ENCODE measurements at regions not wholly inside any gene's neighbourhood (a gene's known extent, or its start where the extent isn't known, plus 50 kb on each side); places are given as distances from the start of the nearest gene placed in this dataset.

- TF ChIP-seq PRPF4 (IDR thresholded peaks at IDR 0.05; ENCODE audit: low read depth, low read length, poor library complexity, severe bottlenecking) (no peak), POLR2A (IDR thresholded peaks at IDR 0.05; ENCODE audit: insufficient read depth in 1 of 2, low read depth in 2 of 2, low read length in 2 of 2) (no peak), SMAD1 (CRISPR knock-in tag; IDR thresholded peaks at IDR 0.05; ENCODE audit: borderline replicate concordance, low read depth) (no peak), FOXA1 (IDR thresholded peaks at IDR 0.05) (no peak), FOXA1 (CRISPR knock-in tag; IDR thresholded peaks at IDR 0.05) (no peak), ATM (IDR thresholded peaks at IDR 0.05; ENCODE audit: borderline replicate concordance) (no peak), TERF1 (CRISPR knock-in tag; IDR thresholded peaks at IDR 0.05) (no peak), SMARCC2 (IDR thresholded peaks at IDR 0.05) (no peak), MAFK (conservative IDR thresholded peaks at IDR 0.05 in 1 of 2, IDR thresholded peaks at IDR 0.05 in 1 of 2; ENCODE audit: low read length in 2 of 2) (no peak), EZH2 (conservative IDR thresholded peaks at IDR 0.05; ENCODE audit: low read depth, low read length) (no peak), CREB1 (IDR thresholded peaks at IDR 0.05) (no peak), CREB1 (CRISPR knock-in tag; IDR thresholded peaks at IDR 0.05) (no peak), ZNF24 (IDR thresholded peaks at IDR 0.05) (no peak), RAD21 (CRISPR knock-in tag; IDR thresholded peaks at IDR 0.05) (no peak), CTCF (CRISPR knock-in tag; IDR thresholded peaks at IDR 0.05) (no peak), MAX (IDR thresholded peaks at IDR 0.05) (no peak)
Measured at GRCh38 chr10:131698986-131699385, 201.8 kb upstream of the PPP2R2D start.
